ENCODE measurements at regions not wholly inside any gene's neighbourhood (a gene's known extent, or its start where the extent isn't known, plus 50 kb on each side); places are given as distances from the start of the nearest gene placed in this dataset.

- DNase-seq = no peak
Measured at GRCh38 chr3:71846185-71846584, 61.2 kb upstream of the PROK2 start.

DNA sequence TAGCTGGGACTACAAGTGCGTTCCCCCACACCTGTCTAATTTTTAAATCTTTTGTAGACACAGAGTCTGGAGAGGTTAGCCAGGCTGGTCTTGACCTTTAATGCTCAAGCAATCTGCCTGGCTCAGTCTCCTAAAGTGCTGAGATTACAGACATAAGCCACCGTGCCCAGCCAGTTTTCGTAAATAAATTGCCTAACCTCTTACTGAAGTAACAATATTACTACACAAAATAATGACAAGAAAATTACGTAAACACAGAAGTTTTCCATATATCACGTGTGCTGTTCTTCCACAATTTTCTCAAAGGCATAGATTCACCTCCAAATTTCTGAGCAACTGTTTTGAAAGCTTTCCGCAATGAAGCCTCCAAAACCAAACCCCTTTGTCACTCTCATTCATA lies 58.1 kb upstream of the PROK2 start:
- DNase-seq = no peak

DNA sequence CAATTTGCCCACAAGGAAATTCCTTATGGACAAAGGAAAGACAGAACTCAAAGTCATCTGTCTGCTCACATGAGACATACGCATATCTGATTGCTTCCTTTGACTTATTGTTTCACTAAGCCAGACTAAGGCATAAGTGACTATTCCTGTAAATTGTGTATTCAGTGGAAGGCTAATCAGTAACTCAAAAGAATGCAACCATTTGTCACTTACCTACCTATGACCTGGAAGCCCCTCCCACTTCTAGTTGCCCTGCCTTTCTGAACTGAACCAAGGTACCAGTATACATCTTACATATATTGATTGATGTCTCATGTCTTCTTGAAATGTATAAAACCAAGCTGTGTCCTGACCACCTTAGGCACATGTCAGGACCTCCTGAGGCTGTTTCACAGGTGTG lies 53.5 kb upstream of the PROK2 start:
- DNase-seq = no peak
